ENCODE measurements at regions not wholly inside any gene's neighbourhood (a gene's known extent, or its start where the extent isn't known, plus 50 kb on each side); places are given as distances from the start of the nearest gene placed in this dataset.

DNA sequence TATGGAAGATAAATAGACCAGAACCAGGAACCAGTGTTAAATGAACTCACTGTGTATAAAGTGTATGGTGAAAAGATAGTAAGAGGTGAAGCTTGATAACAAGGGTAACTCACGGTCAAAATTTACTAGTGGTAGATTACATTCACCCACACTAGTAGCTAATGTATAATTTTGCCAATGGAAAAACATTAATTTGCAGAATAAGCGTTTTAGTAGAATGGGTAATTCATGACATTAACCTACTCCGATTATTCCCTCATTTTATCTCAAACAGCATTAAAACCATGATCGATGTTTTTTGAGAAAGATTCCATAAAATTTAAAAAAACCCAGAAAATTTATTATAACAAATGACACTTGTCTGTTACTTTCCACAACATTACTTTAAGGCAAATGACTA, 57.7 kb upstream of the PPP1R3A start:
- TF ChIP-seq, protein P1, sequence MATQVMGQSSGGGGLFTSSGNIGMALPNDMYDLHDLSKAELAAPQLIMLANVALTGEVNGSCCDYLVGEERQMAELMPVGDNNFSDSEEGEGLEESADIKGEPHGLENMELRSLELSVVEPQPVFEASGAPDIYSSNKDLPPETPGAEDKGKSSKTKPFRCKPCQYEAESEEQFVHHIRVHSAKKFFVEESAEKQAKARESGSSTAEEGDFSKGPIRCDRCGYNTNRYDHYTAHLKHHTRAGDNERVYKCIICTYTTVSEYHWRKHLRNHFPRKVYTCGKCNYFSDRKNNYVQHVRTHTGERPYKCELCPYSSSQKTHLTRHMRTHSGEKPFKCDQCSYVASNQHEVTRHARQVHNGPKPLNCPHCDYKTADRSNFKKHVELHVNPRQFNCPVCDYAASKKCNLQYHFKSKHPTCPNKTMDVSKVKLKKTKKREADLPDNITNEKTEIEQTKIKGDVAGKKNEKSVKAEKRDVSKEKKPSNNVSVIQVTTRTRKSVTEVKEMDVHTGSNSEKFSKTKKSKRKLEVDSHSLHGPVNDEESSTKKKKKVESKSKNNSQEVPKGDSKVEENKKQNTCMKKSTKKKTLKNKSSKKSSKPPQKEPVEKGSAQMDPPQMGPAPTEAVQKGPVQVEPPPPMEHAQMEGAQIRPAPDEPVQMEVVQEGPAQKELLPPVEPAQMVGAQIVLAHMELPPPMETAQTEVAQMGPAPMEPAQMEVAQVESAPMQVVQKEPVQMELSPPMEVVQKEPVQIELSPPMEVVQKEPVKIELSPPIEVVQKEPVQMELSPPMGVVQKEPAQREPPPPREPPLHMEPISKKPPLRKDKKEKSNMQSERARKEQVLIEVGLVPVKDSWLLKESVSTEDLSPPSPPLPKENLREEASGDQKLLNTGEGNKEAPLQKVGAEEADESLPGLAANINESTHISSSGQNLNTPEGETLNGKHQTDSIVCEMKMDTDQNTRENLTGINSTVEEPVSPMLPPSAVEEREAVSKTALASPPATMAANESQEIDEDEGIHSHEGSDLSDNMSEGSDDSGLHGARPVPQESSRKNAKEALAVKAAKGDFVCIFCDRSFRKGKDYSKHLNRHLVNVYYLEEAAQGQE (IDR thresholded peaks at IDR 0.05; ENCODE audit: low read depth) = no peak
- TF ChIP-seq YY1 (IDR thresholded peaks at IDR 0.05; ENCODE audit: extremely low read depth, insufficient replicate concordance, low read depth, low read length) (no peak), CBX3 (IDR thresholded peaks at IDR 0.05; ENCODE audit: low read depth) (no peak), JUND (IDR thresholded peaks at IDR 0.05) (no peak), ZNF274 (IDR thresholded peaks at IDR 0.05; ENCODE audit: low read depth, low read length) (no peak), FOSL1 (IDR thresholded peaks at IDR 0.05; ENCODE audit: low read depth) (no peak), POLR2AphosphoS5 (IDR thresholded peaks at IDR 0.05; ENCODE audit: low read depth, low read length) (no peak), SP1 (IDR thresholded peaks at IDR 0.05; ENCODE audit: low read depth) (no peak), RAD21 (IDR thresholded peaks at IDR 0.05; ENCODE audit: low read depth) (no peak), EZH2phosphoT487 (IDR thresholded peaks at IDR 0.05; ENCODE audit: borderline replicate concordance) (no peak), EGR1 (IDR thresholded peaks at IDR 0.05; ENCODE audit: low read depth) (no peak), EZH2 (IDR thresholded peaks at IDR 0.05) (no peak), POLR2A (IDR thresholded peaks at IDR 0.05; ENCODE audit: borderline replicate concordance, extremely low read depth, insufficient read depth, insufficient read length) (no peak), TCF7L2 (IDR thresholded peaks at IDR 0.05; ENCODE audit: borderline replicate concordance, extremely low read depth, insufficient read depth, insufficient read length) (no peak)
- TF ChIP-seq, protein P2, sequence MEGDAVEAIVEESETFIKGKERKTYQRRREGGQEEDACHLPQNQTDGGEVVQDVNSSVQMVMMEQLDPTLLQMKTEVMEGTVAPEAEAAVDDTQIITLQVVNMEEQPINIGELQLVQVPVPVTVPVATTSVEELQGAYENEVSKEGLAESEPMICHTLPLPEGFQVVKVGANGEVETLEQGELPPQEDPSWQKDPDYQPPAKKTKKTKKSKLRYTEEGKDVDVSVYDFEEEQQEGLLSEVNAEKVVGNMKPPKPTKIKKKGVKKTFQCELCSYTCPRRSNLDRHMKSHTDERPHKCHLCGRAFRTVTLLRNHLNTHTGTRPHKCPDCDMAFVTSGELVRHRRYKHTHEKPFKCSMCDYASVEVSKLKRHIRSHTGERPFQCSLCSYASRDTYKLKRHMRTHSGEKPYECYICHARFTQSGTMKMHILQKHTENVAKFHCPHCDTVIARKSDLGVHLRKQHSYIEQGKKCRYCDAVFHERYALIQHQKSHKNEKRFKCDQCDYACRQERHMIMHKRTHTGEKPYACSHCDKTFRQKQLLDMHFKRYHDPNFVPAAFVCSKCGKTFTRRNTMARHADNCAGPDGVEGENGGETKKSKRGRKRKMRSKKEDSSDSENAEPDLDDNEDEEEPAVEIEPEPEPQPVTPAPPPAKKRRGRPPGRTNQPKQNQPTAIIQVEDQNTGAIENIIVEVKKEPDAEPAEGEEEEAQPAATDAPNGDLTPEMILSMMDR (IDR thresholded peaks at IDR 0.05 in 2 of 3, conservative IDR thresholded peaks at IDR 0.05 in 1 of 3; ENCODE audit: borderline replicate concordance in 1 of 3, insufficient read depth in 1 of 3, low read depth in 2 of 3, low read length in 2 of 3) = no peak
- TF ChIP-seq, protein P3, sequence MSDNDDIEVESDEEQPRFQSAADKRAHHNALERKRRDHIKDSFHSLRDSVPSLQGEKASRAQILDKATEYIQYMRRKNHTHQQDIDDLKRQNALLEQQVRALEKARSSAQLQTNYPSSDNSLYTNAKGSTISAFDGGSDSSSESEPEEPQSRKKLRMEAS (IDR thresholded peaks at IDR 0.05) = no peak
- TF ChIP-seq, protein P4, sequence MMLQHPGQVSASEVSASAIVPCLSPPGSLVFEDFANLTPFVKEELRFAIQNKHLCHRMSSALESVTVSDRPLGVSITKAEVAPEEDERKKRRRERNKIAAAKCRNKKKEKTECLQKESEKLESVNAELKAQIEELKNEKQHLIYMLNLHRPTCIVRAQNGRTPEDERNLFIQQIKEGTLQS (IDR thresholded peaks at IDR 0.05) = no peak
- Histone ChIP-seq H3K79me2 (ENCODE audit: insufficient read depth, low read length) (no peaks in the 10 kb centered on the region), H3K27me3 (ENCODE audit: insufficient read depth, low read length) (no peaks in the 10 kb centered on the region), H3K9me2 (ENCODE audit: insufficient read depth) (no peaks in the 10 kb centered on the region), H4K20me1 (ENCODE audit: insufficient read depth) (no peaks in the 10 kb centered on the region), H3K4me3 (replicated peaks in 1 of 2; ENCODE audit: low read depth in 1 of 2, low read length in 2 of 2) (no peak overlapping the region), H2AFZ (ENCODE audit: low read depth, low read length, poor library complexity, severe bottlenecking) (no peak overlapping the region), H3K9ac (ENCODE audit: low read length) (no peak overlapping the region), H3K4me1 (ENCODE audit: control insufficient read depth in 1 of 2, insufficient read depth in 2 of 2, low read length in 2 of 2) (no peaks in the 10 kb centered on the region), H3K4me2 (ENCODE audit: low read length) (no peak overlapping the region), H3K27ac (ENCODE audit: low read depth, low read length) (no peak overlapping the region), H3K9me3 (ENCODE audit: control insufficient read depth in 1 of 2, insufficient read depth in 1 of 2, low read depth in 1 of 2, low read length in 2 of 2) (no peaks in the 10 kb centered on the region), H3K36me3 (ENCODE audit: control insufficient read depth in 1 of 2, insufficient read depth in 2 of 2, low read length in 2 of 2) (no peaks in the 10 kb centered on the region)
- CTCF ChIA-PET = no interaction called here
- intact Hi-C loops (cut with micrococcal nuclease) = no loop called here
- POLR2A ChIA-PET = no interaction called here
- DNase-seq (ENCODE audit: low read depth, low spot score) = no peak
- RAD21 ChIA-PET (ENCODE audit: low non-redundant PET in 1 of 2, low total read pairs in 2 of 2, uncharacterized antibody in 2 of 2, unreplicated experiment in 2 of 2) = no interaction called here
- BruUV-seq (replicated peaks) = no TSS peak
- no peak for ATAC-seq

Measured in HCT116 (cell line).